Keratinocyte (primary cell): ENCODE measurements at regions not wholly inside any gene's neighbourhood (a gene's known extent, or its start where the extent isn't known, plus 50 kb on each side); places are given as distances from the start of the nearest gene placed in this dataset.

Experiments used
- DNase-seq: peaks from one replicate; pipeline ENCODE4 v3.0.0-alpha.2; 2011; ENCODE audit warnings: low read depth, missing footprints, low spot score
- FAIRE-seq: peaks from 2 replicates; lab custom pipeline; 2011; peaks lifted over from hg19 to GRCh38; lab: Jason Lieb, UNC
- H2AFZ ChIP-seq: 2 replicates; pipeline ENCODE4 v1.6.0; 2012; ENCODE audit warnings: low read length, control low read depth, inconsistent platforms; ENCODE audit not compliant: control insufficient read depth
- H3K27ac ChIP-seq: 2 replicates; pipeline ENCODE4 v1.5.1; 2011; ENCODE audit warnings: low read length; ENCODE audit not compliant: control insufficient read depth, insufficient read depth
- H3K27me3 ChIP-seq: 3 replicates; pipeline ENCODE4 v1.6.0; 2011; ENCODE audit warnings: low read length; ENCODE audit not compliant: control insufficient read depth, insufficient read depth; ENCODE audit errors: extremely low read depth
- H3K36me3 ChIP-seq, 2 experiments: 2 replicates in 1 of 2; 3 replicates in 1 of 2; pipeline ENCODE4 v1.5.1; 2011; ENCODE audit warnings: low read length in 2 of 2, mild to moderate bottlenecking in 1 of 2; ENCODE audit not compliant: control insufficient read depth in 2 of 2, insufficient read depth in 2 of 2; ENCODE audit errors: extremely low read depth in 1 of 2
- H3K4me1 ChIP-seq: 3 replicates; pipeline ENCODE4 v1.5.1; 2011; ENCODE audit warnings: low read length; ENCODE audit not compliant: control insufficient read depth, insufficient read depth; ENCODE audit errors: extremely low read depth
- H3K4me2 ChIP-seq: 3 replicates; pipeline ENCODE4 v1.6.0; 2011; ENCODE audit warnings: low read depth, low read length; ENCODE audit not compliant: control insufficient read depth, insufficient read depth; ENCODE audit errors: extremely low read depth
- H3K4me3 ChIP-seq, 3 experiments: fragments of 200-600 bp in 1 of 3; sonication (generic) in 1 of 3; 2 replicates in 2 of 3; 3 replicates in 1 of 3; pipeline ENCODE4 v1.5.1; 2011 to 2016; ENCODE audit warnings: low read length in 3 of 3, mild to moderate bottlenecking in 3 of 3, control low read depth in 2 of 3, inconsistent platforms in 1 of 3, low read depth in 1 of 3, mixed read lengths in 1 of 3, mixed run types in 1 of 3, moderate library complexity in 1 of 3; ENCODE audit not compliant: control insufficient read depth in 2 of 3, insufficient read depth in 2 of 3; ENCODE audit errors: extremely low read depth in 1 of 3
- H3K79me2 ChIP-seq: 2 replicates; pipeline ENCODE4 v1.6.0; 2012; ENCODE audit warnings: low read length; ENCODE audit not compliant: control insufficient read depth, insufficient read depth
- H3K9ac ChIP-seq: 3 replicates; pipeline ENCODE4 v1.6.0; 2011; ENCODE audit warnings: low read length; ENCODE audit not compliant: control insufficient read depth, insufficient read depth; ENCODE audit errors: extremely low read depth
- H3K9me1 ChIP-seq: 3 replicates; pipeline ENCODE4 v1.6.0; 2011; ENCODE audit warnings: low read length; ENCODE audit not compliant: control insufficient read depth, insufficient read depth; ENCODE audit errors: extremely low read depth
- H3K9me3 ChIP-seq: 2 replicates; pipeline ENCODE4 v1.5.1; 2012; ENCODE audit warnings: low read depth, low read length; ENCODE audit not compliant: control insufficient read depth
- H4K20me1 ChIP-seq: 3 replicates; pipeline ENCODE4 v1.6.0; 2011; ENCODE audit warnings: low read length; ENCODE audit not compliant: control insufficient read depth, insufficient read depth; ENCODE audit errors: extremely low read depth
- CTCF ChIP-seq, 3 experiments: IDR thresholded peaks in 1 of 3; conservative IDR thresholded peaks in 1 of 3; optimal IDR thresholded peaks in 1 of 3; 2 replicates in 2 of 3; 3 replicates in 1 of 3; pipeline versions ENCODE3 to v1.5.1; 2011; ENCODE audit warnings: low read length in 3 of 3, mild to moderate bottlenecking in 3 of 3, moderate library complexity in 2 of 3, control low read depth in 1 of 3, inconsistent platforms in 1 of 3; ENCODE audit not compliant: insufficient read depth in 2 of 3; ENCODE audit errors: extremely low read depth in 1 of 3
- EZH2 ChIP-seq: IDR thresholded peaks from one replicate; pipeline ENCODE4 v1.6.1; 2012; ENCODE audit warnings: inconsistent platforms, mild to moderate bottlenecking, low read length, moderate library complexity
- dilution Hi-C: fragments of 300-500 bp; cut with MboI; formaldehyde crosslinking; loops from one replicate; pipeline ENCODE4 v1.7.0; 2020; ENCODE audit warnings: low sequenced_read_pairs; ENCODE audit not compliant: extremely low pct_ligation_motif_present

- H3K27me3 ChIP-seq: no peaks in the 10 kb centered on the region
- TF ChIP-seq CTCF (optimal IDR thresholded peaks at IDR 0.05 in 1 of 3, IDR thresholded peaks at IDR 0.05 in 1 of 3, conservative IDR thresholded peaks at IDR 0.05 in 1 of 3; ENCODE audit: extremely low read depth in 1 of 3, insufficient read depth in 2 of 3, low read length in 3 of 3): no peak
- TF ChIP-seq EZH2: no peak
- H3K9me3 ChIP-seq: no peaks in the 10 kb centered on the region
- H3K4me3 ChIP-seq: no peak overlapping the region
- no peaks in the 10 kb centered on the region for H3K9me1 ChIP-seq
- FAIRE-seq (peak; percentile 81), DNase-seq (peak; percentile 75)
- dilution Hi-C loops: no loop called here
- no peaks in the 10 kb centered on the region for H4K20me1 ChIP-seq
- H3K36me3 ChIP-seq: no peaks in the 10 kb centered on the region
- H3K9ac ChIP-seq: no peak overlapping the region
- no peaks in the 10 kb centered on the region for H3K79me2 ChIP-seq
- H3K4me1 ChIP-seq: peaks cover 10% of the 10 kb centered on the region
- peak overlapping the region; percentile 29 for H3K27ac ChIP-seq
- peak overlapping the region; percentile 29 for H3K4me2 ChIP-seq
- no peak overlapping the region for H2AFZ ChIP-seq
Observed at GRCh38 chr11:80103142-80103859, 662.5 kb upstream of the TENM4 start.

- H4K20me1 ChIP-seq: no peaks in the 10 kb centered on the region
- H3K36me3 ChIP-seq: no peaks in the 10 kb centered on the region
- H3K9ac ChIP-seq: no peak overlapping the region
- no peaks in the 10 kb centered on the region for H3K27me3 ChIP-seq
- TF ChIP-seq EZH2 (no peak), CTCF (optimal IDR thresholded peaks at IDR 0.05 in 1 of 3, IDR thresholded peaks at IDR 0.05 in 1 of 3, conservative IDR thresholded peaks at IDR 0.05 in 1 of 3; ENCODE audit: extremely low read depth in 1 of 3, insufficient read depth in 2 of 3, low read length in 3 of 3) (no peak)
- no peaks in the 10 kb centered on the region for H3K9me1 ChIP-seq
- peaks cover 8% of the 10 kb centered on the region for H3K4me1 ChIP-seq
- FAIRE-seq: no peak
- H3K4me2 ChIP-seq: no peak overlapping the region
- H3K9me3 ChIP-seq: no peaks in the 10 kb centered on the region
- no peak overlapping the region for H3K4me3 ChIP-seq
- no peak overlapping the region for H3K27ac ChIP-seq
- H2AFZ ChIP-seq: no peak overlapping the region
- no peak for DNase-seq
- H3K79me2 ChIP-seq: no peaks in the 10 kb centered on the region
- dilution Hi-C loops: no loop called here
Observed at GRCh38 chr11:80097146-80097545, 656.3 kb upstream of the TENM4 start.
